AG04449 (cell line): ENCODE measurements at regions not wholly inside any gene's neighbourhood (a gene's known extent, or its start where the extent isn't known, plus 50 kb on each side); places are given as distances from the start of the nearest gene placed in this dataset.
A peak's percentile ranks its signal among the peaks of the same experiment; 100 is the strongest.
"Not testable (repeated sequence)": the region's sequence is repeated elsewhere in the genome, so short reads cannot be mapped to it uniquely, and the experiment has no call there.

Experiments
- CTCF ChIA-PET: fragments of 350-600 bp; formaldehyde crosslinking; extraction: SDS; loops from one replicate; lab custom pipeline; 2021; ENCODE audit warnings: antibody characterized with exemption; lab: Yijun Ruan, JAX
- POLR2A ChIA-PET: fragments of 400-600, 350-600 bp; formaldehyde crosslinking; extraction: SDS; loops from one replicate; lab custom pipeline; 2020; ENCODE audit warnings: antibody characterized with exemption, inconsistent platforms; lab: Yijun Ruan, JAX
- DNase-seq: peaks from one replicate; pipeline ENCODE4 v3.0.0-alpha.2; 2010; ENCODE audit warnings: low read depth, low spot score
- H3K4me3 ChIP-seq: 2 replicates; pipeline ENCODE4 v1.5.1; 2011; ENCODE audit warnings: low read depth, mild to moderate bottlenecking, control low read depth, low read length
- TF ChIP-seq, protein P1 (sequence below): IDR thresholded peaks from one replicate; pipeline ENCODE4 v1.5.1; 2011; ENCODE audit warnings: mild to moderate bottlenecking, moderate library complexity, low read length, control low read depth, inconsistent platforms; ENCODE audit not compliant: insufficient read depth; ENCODE audit errors: missing control alignments

- DNase-seq: no peak
- ChIA-PET CTCF (interaction anchor here (1.6 kb wide), 1 partner anchor 9 kb away, joined by 6 read pairs; no protein-coding TSS in a partner anchor), POLR2A (no interaction called here)
- TF ChIP-seq, protein P1, sequence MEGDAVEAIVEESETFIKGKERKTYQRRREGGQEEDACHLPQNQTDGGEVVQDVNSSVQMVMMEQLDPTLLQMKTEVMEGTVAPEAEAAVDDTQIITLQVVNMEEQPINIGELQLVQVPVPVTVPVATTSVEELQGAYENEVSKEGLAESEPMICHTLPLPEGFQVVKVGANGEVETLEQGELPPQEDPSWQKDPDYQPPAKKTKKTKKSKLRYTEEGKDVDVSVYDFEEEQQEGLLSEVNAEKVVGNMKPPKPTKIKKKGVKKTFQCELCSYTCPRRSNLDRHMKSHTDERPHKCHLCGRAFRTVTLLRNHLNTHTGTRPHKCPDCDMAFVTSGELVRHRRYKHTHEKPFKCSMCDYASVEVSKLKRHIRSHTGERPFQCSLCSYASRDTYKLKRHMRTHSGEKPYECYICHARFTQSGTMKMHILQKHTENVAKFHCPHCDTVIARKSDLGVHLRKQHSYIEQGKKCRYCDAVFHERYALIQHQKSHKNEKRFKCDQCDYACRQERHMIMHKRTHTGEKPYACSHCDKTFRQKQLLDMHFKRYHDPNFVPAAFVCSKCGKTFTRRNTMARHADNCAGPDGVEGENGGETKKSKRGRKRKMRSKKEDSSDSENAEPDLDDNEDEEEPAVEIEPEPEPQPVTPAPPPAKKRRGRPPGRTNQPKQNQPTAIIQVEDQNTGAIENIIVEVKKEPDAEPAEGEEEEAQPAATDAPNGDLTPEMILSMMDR: no peak
- H3K4me3 ChIP-seq: no peak overlapping the region
These were observed 225.3 kb upstream of the COX10 start for GRCh38 chr17:13843862-13844635.

GRCh38 chr17:13851889-13852288 is 217.4 kb upstream of the COX10 start:
- TF ChIP-seq, protein P1: no peak
- ChIA-PET POLR2A (no interaction called here), CTCF (interaction anchor here (1.0 kb wide), 1 partner anchor 40 kb away, joined by 3 read pairs; no protein-coding TSS in a partner anchor)
- no peak overlapping the region for H3K4me3 ChIP-seq
- DNase-seq: no peak

GRCh38 chr17:13855730-13856129 is 213.6 kb upstream of the COX10 start:
- DNase-seq, H3K4me3 ChIP-seq, CTCF ChIA-PET, POLR2A ChIA-PET: not testable (repeated sequence)

DNA sequence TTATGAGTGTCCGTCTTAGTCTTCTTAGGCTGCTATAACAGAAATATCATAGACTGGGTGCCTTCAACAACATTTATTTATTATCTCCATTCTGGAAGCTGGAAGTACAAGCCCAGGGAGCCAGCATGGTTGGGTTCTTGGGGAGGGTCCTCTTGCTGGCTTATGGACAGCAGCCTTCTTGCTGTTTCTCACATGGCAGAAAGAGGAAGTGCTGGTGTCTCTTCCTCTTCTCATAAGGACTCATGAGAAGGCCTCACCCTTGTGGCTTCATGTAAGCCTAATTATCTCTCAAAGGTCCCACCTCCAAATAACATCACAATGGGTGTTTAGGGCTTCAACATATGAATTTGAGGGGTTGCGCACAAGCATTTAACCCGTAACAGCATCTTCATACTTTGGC is 207.0 kb upstream of the COX10 start:
- CTCF ChIA-PET: no interaction called here
- TF ChIP-seq, protein P1: no peak
- H3K4me3 ChIP-seq: no peak overlapping the region
- POLR2A ChIA-PET: no interaction called here
- DNase-seq: no peak

GRCh38 chr17:13863436-13863835 is 205.9 kb upstream of the COX10 start:
- H3K4me3 ChIP-seq: no peak overlapping the region
- TF ChIP-seq, protein P1: no peak
- CTCF ChIA-PET: interaction anchor here (0.6 to 0.7 kb wide), 3 partner anchors 13 to 1309 kb away, joined by 3 read pairs; no protein-coding TSS in a partner anchor
- POLR2A ChIA-PET: no interaction called here
- no peak for DNase-seq

DNA sequence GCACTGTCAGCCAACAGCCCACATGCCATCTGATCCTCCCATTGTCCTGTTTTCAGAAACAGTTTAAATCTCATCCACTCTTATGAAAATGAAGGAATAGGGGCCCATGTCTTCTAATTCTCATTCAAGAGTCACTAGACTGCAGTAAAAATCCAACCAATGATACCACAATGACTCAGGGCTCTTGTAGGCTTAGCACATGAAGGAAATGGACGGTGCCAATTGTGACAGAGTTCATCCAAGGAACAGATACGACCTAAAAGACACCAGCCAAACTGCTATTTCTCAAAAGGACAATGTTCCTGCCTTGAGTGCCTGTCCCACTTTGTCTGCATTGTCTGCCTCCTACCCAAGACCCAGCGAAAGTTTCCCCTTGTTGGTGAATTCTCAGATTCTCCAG is 204.8 kb upstream of the COX10 start:
- POLR2A ChIA-PET: no interaction called here
- peak; percentile 42 for DNase-seq
- CTCF ChIA-PET: no interaction called here
- H3K4me3 ChIP-seq: no peak overlapping the region
- TF ChIP-seq, protein P1: no peak
